ENCODE measurements at regions not wholly inside any gene's neighbourhood (a gene's known extent, or its start where the extent isn't known, plus 50 kb on each side); places are given as distances from the start of the nearest gene placed in this dataset.

DNA sequence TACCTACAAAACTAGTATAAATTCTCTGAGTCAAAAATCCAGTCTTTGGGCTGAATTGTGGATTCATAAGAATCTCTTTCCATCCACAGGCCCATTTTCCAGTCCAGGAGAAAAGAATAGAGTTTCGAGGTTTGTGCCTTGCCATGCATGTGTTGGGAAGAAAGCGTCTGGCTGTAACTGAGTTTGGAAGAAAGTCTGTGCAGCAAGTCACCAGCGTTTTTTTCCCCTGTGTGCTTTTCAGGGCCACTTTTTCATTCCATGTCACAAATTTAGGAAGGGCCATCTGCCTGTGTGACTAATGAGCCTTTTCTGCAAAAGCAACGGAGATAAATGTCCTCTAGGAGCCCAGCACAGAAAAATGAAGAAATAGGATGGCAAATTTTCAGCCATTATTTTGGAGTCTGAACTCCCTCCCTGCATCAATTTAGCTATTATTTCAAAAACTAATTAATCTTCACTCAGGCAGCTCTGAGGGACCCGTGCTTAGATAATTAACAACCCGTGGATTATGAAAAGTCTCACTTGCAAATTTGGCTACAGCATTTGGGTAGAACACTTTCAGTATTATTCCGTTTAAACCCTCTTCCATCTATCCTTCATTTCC, 261.5 kb downstream of the SUDS3 start:
- TF ChIP-seq CBX8 (IDR thresholded peaks at IDR 0.05; ENCODE audit: borderline replicate concordance, low read depth, low read length) (no peak), YY1 (IDR thresholded peaks at IDR 0.05; ENCODE audit: low read depth, low read length) (no peak), POLR2A (IDR thresholded peaks at IDR 0.05; ENCODE audit: control extremely low read depth in 1 of 2, low read depth in 2 of 2, low read length in 2 of 2) (no peak), KDM5A (IDR thresholded peaks at IDR 0.05; ENCODE audit: low read length) (no peak), SIN3A (conservative IDR thresholded peaks at IDR 0.05 in 1 of 2, IDR thresholded peaks at IDR 0.05 in 1 of 2; ENCODE audit: low read depth in 1 of 2, low read length in 2 of 2) (no peak)
